ENCODE measurements at regions not wholly inside any gene's neighbourhood (a gene's known extent, or its start where the extent isn't known, plus 50 kb on each side); places are given as distances from the start of the nearest gene placed in this dataset.
"Not testable (repeated sequence)": the region's sequence is repeated elsewhere in the genome, so short reads cannot be mapped to it uniquely, and the experiment has no call there.

GRCh38 chr3:96330795-96331194, 483.6 kb upstream of the EPHA6 start:
- DNase-seq, result no peak

DNA sequence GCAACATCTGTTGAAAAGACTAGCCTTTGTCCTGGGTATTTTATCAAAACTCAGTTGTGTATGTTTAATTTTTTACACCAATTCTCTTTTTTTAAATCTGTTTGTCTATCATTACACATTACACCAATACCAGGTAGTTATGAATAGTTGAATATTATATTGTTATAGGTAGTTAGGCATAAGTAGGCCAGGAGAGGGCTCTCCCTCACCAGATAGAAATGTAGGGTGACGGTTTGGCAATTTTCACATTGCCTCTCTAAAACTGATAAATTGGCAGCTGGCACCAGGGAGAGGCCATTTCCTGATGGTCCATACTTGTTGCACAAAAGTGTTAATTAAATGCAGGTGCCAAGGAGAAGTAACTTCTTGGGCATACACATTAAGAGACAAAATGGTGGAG, 483.1 kb upstream of the EPHA6 start:
- DNase-seq, result no peak

GRCh38 chr3:96334779-96335178, 479.6 kb upstream of the EPHA6 start:
- DNase-seq, result no peak

DNA sequence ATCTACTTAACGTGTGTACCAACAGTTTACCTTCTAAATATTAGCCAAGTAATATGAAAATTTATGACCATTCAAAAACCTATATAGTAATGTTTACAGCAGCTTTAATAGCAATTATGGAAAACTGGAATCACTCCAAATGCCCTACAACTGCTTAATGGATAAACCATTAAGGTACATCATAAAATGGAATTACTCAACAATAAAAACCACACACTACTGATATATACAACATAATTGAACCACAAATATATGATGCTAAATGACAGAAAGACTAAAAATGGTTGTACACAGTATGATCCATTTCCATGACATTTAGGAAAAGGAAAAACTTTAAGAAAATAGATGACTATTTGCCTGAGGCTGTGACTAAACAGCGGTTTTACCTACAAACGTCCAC, 467.1 kb upstream of the EPHA6 start:
- no peak for DNase-seq

GRCh38 chr3:96351598-96351997, 462.8 kb upstream of the EPHA6 start:
- not testable (repeated sequence) for DNase-seq

GRCh38 chr3:96354106-96354505, 460.3 kb upstream of the EPHA6 start:
- DNase-seq, result no peak

DNA sequence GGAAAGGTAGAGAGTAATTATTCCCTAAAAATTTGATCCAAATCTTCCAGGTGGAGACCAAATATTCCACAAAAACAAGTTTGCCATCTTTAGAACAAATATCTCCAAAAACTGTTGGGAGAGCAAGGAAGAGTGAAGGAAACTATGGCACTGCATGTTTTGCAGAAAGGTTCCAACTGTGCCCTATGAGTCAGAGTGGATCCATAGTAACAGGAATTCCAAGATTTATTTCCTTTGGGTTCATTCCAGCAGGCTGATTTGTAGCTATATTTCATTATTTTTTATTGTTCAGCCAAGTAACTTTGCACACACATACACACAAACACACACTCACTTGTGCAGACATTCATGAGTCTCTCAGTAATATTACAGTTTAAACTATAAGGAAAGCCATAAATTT, 459.7 kb upstream of the EPHA6 start:
- DNase-seq, result no peak

GRCh38 chr3:96361241-96361640, 453.2 kb upstream of the EPHA6 start:
- DNase-seq, result no peak

GRCh38 chr3:96370637-96371036, 443.8 kb upstream of the EPHA6 start:
- no peak for DNase-seq

DNA sequence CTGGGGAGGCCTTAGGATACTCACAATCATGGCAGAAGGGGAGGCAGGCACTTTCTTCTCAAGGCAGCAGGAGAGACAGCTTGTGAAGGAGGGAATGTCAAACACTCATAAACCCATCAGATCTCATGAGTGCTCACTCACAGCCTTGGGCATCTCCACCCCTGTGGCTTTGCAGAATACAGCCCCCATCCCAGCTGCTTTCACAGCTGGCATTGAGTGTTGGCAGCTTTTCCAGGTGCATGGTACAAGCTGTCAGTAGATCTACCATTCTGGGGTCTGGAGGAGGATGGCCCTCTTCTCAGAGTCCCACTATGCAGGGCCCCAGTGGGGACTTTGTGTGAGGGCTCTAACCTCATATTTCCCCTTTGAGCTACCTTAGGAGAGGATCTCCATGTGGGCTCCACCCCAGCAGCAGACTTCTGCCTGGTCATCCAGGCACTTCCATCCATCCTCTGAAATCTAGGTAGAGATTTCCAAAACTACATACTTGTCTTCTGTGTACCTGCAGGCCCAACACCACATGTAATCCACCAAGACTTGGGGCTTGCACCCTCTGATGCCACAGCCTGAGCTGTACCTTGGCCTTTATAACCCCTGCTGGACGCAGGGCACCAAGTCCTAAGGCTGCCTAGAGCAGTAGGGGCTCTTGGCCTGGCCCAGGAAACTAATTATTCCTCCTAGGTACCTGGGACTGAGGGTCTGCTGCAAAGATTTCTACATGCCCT, 404.2 kb upstream of the EPHA6 start:
- no peak for DNase-seq

GRCh38 chr3:96416549-96417255, 397.7 kb upstream of the EPHA6 start:
- no peak for DNase-seq

- DNase-seq, result no peak
Measured at GRCh38 chr3:96428097-96428496, 386.3 kb upstream of the EPHA6 start.

DNA sequence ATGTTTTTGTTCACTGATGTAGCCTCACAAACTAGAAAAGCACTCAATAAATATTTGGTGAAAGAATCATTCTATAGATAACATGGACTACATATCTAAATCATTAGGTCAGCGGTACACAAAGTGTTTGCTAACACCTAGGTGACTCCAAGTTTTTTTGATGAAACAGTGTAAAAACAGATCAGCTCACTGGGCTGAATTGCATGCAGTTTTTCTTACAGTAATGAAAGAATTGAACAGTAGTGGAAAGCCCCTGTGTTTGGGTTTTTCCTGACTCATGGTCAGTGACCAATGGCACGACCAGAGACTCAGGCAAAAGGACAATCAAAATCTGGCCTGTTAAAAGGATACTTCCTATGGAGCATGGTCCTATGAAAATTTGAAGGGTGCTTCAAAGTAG, 384.3 kb upstream of the EPHA6 start:
- DNase-seq, result no peak

GRCh38 chr3:96434651-96435050, 379.7 kb upstream of the EPHA6 start:
- DNase-seq, result no peak

DNA sequence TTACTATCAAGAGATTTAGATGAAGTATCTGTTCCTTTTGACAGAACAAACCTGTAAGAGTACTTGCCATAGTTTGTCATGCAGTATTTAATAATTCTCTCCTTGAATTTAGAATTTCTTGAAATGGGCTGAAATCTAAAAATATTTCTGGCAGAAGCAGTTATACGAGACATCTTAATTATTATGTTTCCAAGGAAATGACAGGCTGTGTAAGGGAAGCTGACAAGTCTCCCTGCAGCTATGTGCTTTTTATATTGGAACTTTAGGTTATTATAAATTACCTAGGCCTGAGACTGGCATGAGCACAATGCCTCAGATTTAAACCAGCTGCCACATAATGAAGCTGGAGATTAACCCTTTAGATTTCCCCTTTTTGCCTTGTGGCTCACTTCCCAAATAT, 365.0 kb upstream of the EPHA6 start:
- no peak for DNase-seq

DNA sequence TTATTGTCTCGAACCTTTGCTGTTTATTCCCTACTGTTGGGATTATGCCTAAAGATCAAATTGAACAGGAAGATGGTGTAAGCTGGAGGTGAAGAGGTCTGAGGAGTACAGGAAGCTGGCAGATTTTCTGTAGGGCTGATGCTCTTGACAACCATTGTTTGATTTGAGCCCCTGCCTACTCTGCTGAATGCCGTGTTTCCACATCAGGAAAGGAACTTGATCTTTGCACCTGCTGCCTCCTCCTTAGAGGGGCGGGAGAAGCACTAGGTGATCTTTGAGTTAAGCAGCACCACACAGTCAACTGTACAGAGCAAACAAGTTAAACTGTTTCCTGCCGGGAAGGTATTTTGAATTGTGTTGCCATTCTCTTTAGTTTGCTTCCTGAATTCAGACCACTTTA, 364.6 kb upstream of the EPHA6 start:
- no peak for DNase-seq

GRCh38 chr3:96450699-96451098, 363.7 kb upstream of the EPHA6 start:
- DNase-seq, result no peak

DNA sequence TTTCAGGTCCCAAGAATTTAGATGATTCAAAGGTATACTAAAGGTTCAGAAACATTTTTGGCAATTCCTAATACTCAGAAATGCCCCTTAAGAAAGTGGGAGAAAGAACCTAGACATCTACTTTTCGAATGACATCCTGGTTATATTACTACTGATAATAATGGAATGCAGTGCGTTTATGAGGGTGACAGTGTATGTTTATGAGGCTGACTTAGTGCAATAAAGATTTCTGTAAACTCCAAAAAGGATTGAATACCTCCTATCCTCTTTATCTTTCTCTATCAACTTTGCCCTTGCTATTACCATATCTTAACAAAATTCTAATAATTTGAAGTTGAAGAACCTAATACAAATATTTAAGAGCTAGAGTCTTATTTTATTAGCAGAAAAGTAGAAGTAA, 348.9 kb upstream of the EPHA6 start:
- DNase-seq, result no peak

GRCh38 chr3:96466441-96466840, 348.0 kb upstream of the EPHA6 start:
- no peak for DNase-seq

GRCh38 chr3:96467639-96468038, 346.8 kb upstream of the EPHA6 start:
- DNase-seq, result no peak

GRCh38 chr3:96478496-96478895, 335.9 kb upstream of the EPHA6 start:
- no peak for DNase-seq

- no peak for DNase-seq
Measured at GRCh38 chr3:96480881-96481280, 333.5 kb upstream of the EPHA6 start.

- not testable (repeated sequence) for DNase-seq
Measured at GRCh38 chr3:96483191-96483590, 331.2 kb upstream of the EPHA6 start.

DNA sequence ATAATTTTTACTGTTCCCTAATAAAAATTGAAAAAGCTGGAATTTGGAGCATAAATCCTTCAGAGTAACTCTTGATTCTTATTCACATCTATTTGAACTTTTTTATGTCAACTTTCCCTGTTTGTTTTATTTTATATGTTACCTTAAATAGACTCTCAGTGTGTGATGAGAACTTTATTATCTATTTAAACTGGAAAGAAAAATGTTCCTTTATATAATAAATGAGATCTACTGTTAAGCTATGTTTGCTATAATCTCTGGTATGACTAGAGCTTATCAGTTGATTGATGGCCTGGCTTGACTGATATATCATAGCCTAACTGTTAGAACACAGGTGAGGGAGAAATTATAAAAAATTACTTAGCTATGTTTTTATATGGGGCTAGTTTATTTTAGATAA, 330.6 kb upstream of the EPHA6 start:
- DNase-seq, result no peak

GRCh38 chr3:96488708-96489107, 325.7 kb upstream of the EPHA6 start:
- DNase-seq, result no peak

Data from NCI-H2171 (cell line).